K562 (cell line): ENCODE measurements at regions not wholly inside any gene's neighbourhood (a gene's known extent, or its start where the extent isn't known, plus 50 kb on each side); places are given as distances from the start of the nearest gene placed in this dataset.

Experiments
- ATAC-seq: fragments of 200-7000 bp; cut with Tn5 transposase; 3 replicates; pipeline ENCODE4 v1.9.1; 2020; ENCODE audit warnings: moderate library complexity
- BruUV-seq: library from RNA; stranded (reverse); fragments of 400-500 nt; replicated peaks from 2 replicates; lab custom pipeline; 2021; lab: Mats Ljungman, UMichigan
- CTCF ChIA-PET: fragments of 300-600 bp; formaldehyde crosslinking; extraction: SDS; loops from one replicate; lab custom pipeline; 2021; ENCODE audit warnings: low intra/inter-chr PET ratio; lab: Yijun Ruan, JAX
- POLR2A ChIA-PET: fragments of 300-600, 350-650 bp; sonication (Branson Sonifier 250); formaldehyde crosslinking; extraction: SDS; loops from one replicate; lab custom pipeline; 2021; ENCODE audit warnings: antibody characterized with exemption, inconsistent platforms; lab: Yijun Ruan, JAX
- DNase-seq, 4 experiments: peaks; one replicate each; pipeline versions ENCODE4 v3.0.0 to v3.0.0-alpha.2; 2011 to 2018; ENCODE audit warnings: low spot score in 3 of 4, mixed read lengths in 3 of 4; ENCODE audit errors: extremely low read depth in 1 of 4
- FAIRE-seq: peaks from 2 replicates; lab custom pipeline; 2011; peaks lifted over from hg19 to GRCh38; lab: Jason Lieb, UNC
- H2AFZ ChIP-seq: 2 replicates; pipeline ENCODE4 v1.6.0; 2011; ENCODE audit warnings: low read depth, low read length, control low read depth, inconsistent platforms
- H3K27ac ChIP-seq: fragments of 200-600 bp; 3 replicates; pipeline ENCODE4 v1.8.0; 2011; ENCODE audit warnings: low read depth, mild to moderate bottlenecking, control low read depth, inconsistent platforms, low read length, moderate library complexity, mixed read lengths; ENCODE audit errors: extremely low read depth
- H3K27me3 ChIP-seq, 2 experiments: fragments of 300-600 bp in 1 of 2; 2 replicates in 1 of 2; 3 replicates in 1 of 2; pipeline versions ENCODE4 v1.6.0 to v1.8.0; 2011; ENCODE audit warnings: inconsistent platforms in 2 of 2, low read length in 2 of 2, mild to moderate bottlenecking in 1 of 2, mixed read lengths in 1 of 2, moderate library complexity in 1 of 2; ENCODE audit not compliant: control insufficient read depth in 2 of 2, insufficient read depth in 2 of 2
- H3K36me3 ChIP-seq: fragments of 300-600 bp; 3 replicates; pipeline ENCODE4 v1.8.0; 2011; ENCODE audit warnings: mild to moderate bottlenecking, low read length, inconsistent platforms; ENCODE audit not compliant: control insufficient read depth, insufficient read depth
- H3K4me1 ChIP-seq, 2 experiments: fragments of 200-600 bp in 1 of 2; replicated peaks in 1 of 2; 2 replicates in 1 of 2; 3 replicates in 1 of 2; pipeline versions ENCODE4 v1.5.1 to v1.8.0; 2011; ENCODE audit warnings: inconsistent platforms in 2 of 2, low read length in 2 of 2, mild to moderate bottlenecking in 1 of 2, mixed read lengths in 1 of 2, moderate library complexity in 1 of 2; ENCODE audit not compliant: control insufficient read depth in 2 of 2, insufficient read depth in 2 of 2
- H3K4me2 ChIP-seq: 2 replicates; pipeline ENCODE4 v1.6.1; 2011; ENCODE audit warnings: low read length, control low read depth, inconsistent platforms, mixed read lengths; ENCODE audit not compliant: insufficient read depth
- H3K4me3 ChIP-seq: fragments of 200-600 bp; sonication (generic), shearing (Covaris generic); 2 replicates; pipeline ENCODE4 v1.5.1; 2016; ENCODE audit warnings: control low read depth, inconsistent platforms
- H3K79me2 ChIP-seq: fragments of 200-600 bp; 3 replicates; pipeline ENCODE4 v1.8.0; 2011; ENCODE audit warnings: low read length, inconsistent platforms; ENCODE audit not compliant: control insufficient read depth, insufficient read depth
- H3K9ac ChIP-seq, 2 experiments: 2 replicates each; pipeline versions ENCODE4 v1.6.0 to v1.6.1; 2011; ENCODE audit warnings: low read depth in 2 of 2, low read length in 2 of 2, control low read depth in 1 of 2, inconsistent platforms in 1 of 2, mild to moderate bottlenecking in 1 of 2, mixed read lengths in 1 of 2; ENCODE audit not compliant: insufficient read depth in 1 of 2
- H3K9me1 ChIP-seq: one replicate; pipeline ENCODE4 v1.6.0; 2011; ENCODE audit warnings: inconsistent platforms, mild to moderate bottlenecking, low read length, moderate library complexity; ENCODE audit not compliant: control insufficient read depth, insufficient read depth
- H3K9me3 ChIP-seq: replicated peaks from 2 replicates; pipeline ENCODE4 v1.5.1; 2011; ENCODE audit warnings: low read depth, low read length, inconsistent platforms; ENCODE audit not compliant: control insufficient read depth, insufficient read depth
- H4K20me1 ChIP-seq: replicated peaks from 2 replicates; pipeline ENCODE4 v1.6.1; 2011; ENCODE audit warnings: low read length, inconsistent platforms, mixed read lengths; ENCODE audit not compliant: control insufficient read depth, insufficient read depth
- CREB1 ChIP-seq, 2 experiments: sonication (generic) in 1 of 2; formaldehyde crosslinking in 1 of 2; IDR thresholded peaks; 2 replicates each; pipeline versions ENCODE4 v1.6.1 to v1.8.0; 2012 to 2022; ENCODE audit warnings: inconsistent platforms in 1 of 2, mild to moderate bottlenecking in 1 of 2, missing genetic modification reagents in 1 of 2, moderate library complexity in 1 of 2
- GABPA ChIP-seq: fragments of 200-800 bp; sonication (Bioruptor generic); conservative IDR thresholded peaks from 2 replicates; pipeline ENCODE4 v1.6.1; 2016; ENCODE audit warnings: low read depth, missing genetic modification characterization, missing compliant biosample characterization
- KAT2B ChIP-seq: IDR thresholded peaks from one replicate; pipeline ENCODE4 v1.6.1; 2012; ENCODE audit warnings: low read depth, mild to moderate bottlenecking, control low read depth, inconsistent platforms, low read length, moderate library complexity
- NFIC ChIP-seq: fragments of 450-650 bp; IDR thresholded peaks from 2 replicates; pipeline ENCODE4 v1.6.1; 2017; ENCODE audit warnings: mild to moderate bottlenecking, inconsistent platforms
- RNF219 ChIP-seq: fragments of 250-450 bp; sonication (Bioruptor Pico); IDR thresholded peaks from 2 replicates; pipeline ENCODE4 v1.5.0; 2022; ENCODE audit warnings: mild to moderate bottlenecking
- TAF1 ChIP-seq: IDR thresholded peaks from 2 replicates; pipeline ENCODE4 v1.6.1; 2011; ENCODE audit warnings: mild to moderate bottlenecking, low read length, moderate library complexity; ENCODE audit not compliant: insufficient read depth, control insufficient read depth, severe bottlenecking; ENCODE audit errors: extremely low read depth
- ZC3H11A ChIP-seq: IDR thresholded peaks from 2 replicates; pipeline ENCODE4 v1.6.1; 2012; ENCODE audit warnings: low read depth, low read length, improper control_type of control experiment
- ZNF143 ChIP-seq: sonication (generic); formaldehyde crosslinking; IDR thresholded peaks from 2 replicates; pipeline ENCODE4 v1.9.0; 2022; ENCODE audit warnings: mild to moderate bottlenecking, missing genetic modification reagents
- ZNF436 ChIP-seq: fragments of 250-450, 450-650 bp; sonication (Bioruptor Pico); formaldehyde crosslinking; IDR thresholded peaks from 2 replicates; pipeline ENCODE4 v1.7.0; 2020; ENCODE audit warnings: mild to moderate bottlenecking
- ZNF444 ChIP-seq: fragments of 250-450 bp; sonication (Bioruptor Pico); IDR thresholded peaks from 2 replicates; pipeline ENCODE4 v1.4.0; 2020; ENCODE audit warnings: mild to moderate bottlenecking, moderate library complexity
- ZNF592 ChIP-seq: fragments of 450-650 bp; IDR thresholded peaks from 2 replicates; pipeline ENCODE4 v1.6.1; 2017; ENCODE audit warnings: antibody characterized with exemption, mild to moderate bottlenecking
- ZNF644 ChIP-seq: fragments of 200-800 bp; sonication (Bioruptor generic); IDR thresholded peaks from 2 replicates; pipeline ENCODE4 v1.6.1; 2016; ENCODE audit warnings: low read depth, missing genetic modification characterization, missing compliant biosample characterization
- whole genome bisulfite sequencing: fragments of 100-300 bp; shearing (Covaris generic); methylation state at CpG from one replicate; pipeline ENCODE4 v1.1.6; 2016; ENCODE audit warnings: low coverage, mixed read lengths; ENCODE audit not compliant: insufficient coverage; ENCODE audit errors: missing lambda C conversion rate; 5-methylcytosine and 5-hydroxymethylcytosine counted together
- in situ Hi-C: fragments of 300-500 bp; cut with MboI; formaldehyde crosslinking; loops from 4 replicates; pipeline ENCODE4 v1.15.0; 2018; ENCODE audit warnings: inconsistent platforms, mixed read lengths
- intact Hi-C: fragments of 100-400 bp; cut with micrococcal nuclease; formaldehyde crosslinking; loops from 2 replicates; pipeline ENCODE4 v1.14.2; 2022

GRCh38 chr5:126020770-126021169 is 402.4 kb upstream of the GRAMD2B start (continued):
- TF ChIP-seq ZNF592: no peak

- Histone ChIP-seq H3K4me1 (no peaks in the 10 kb centered on the region), H2AFZ (no peak overlapping the region), H3K9me1 (no peaks in the 10 kb centered on the region)
- in situ Hi-C loops: no loop called here
- BruUV-seq: no TSS peak
- TF ChIP-seq KAT2B: no peak
- TF ChIP-seq RNF219: no peak
- TF ChIP-seq TAF1: no peak
- TF ChIP-seq ZNF444: no peak
- TF ChIP-seq CREB1 (IDR thresholded peaks at IDR 0.05): no peak
- TF ChIP-seq CREB1 (CRISPR knock-in tag; IDR thresholded peaks at IDR 0.05): no peak
- TF ChIP-seq GABPA (tag): no peak
- TF ChIP-seq ZNF644 (tag): no peak
- TF ChIP-seq ZNF436: no peak
- TF ChIP-seq ZC3H11A: no peak
- no peak for TF ChIP-seq NFIC
- no peak for TF ChIP-seq ZNF143 (CRISPR knock-in tag)
- TF ChIP-seq, all 486 proteins: peak for 0
- no peak for FAIRE-seq
- ChIA-PET POLR2A (no interaction called here), CTCF (no interaction called here)
- Histone ChIP-seq H3K4me2 (no peak overlapping the region), H4K20me1 (no peaks in the 10 kb centered on the region), H3K4me3 (no peak overlapping the region), H3K27me3 (no peaks in the 10 kb centered on the region), H3K36me3 (no peaks in the 10 kb centered on the region), H3K9me3 (no peaks in the 10 kb centered on the region; the same call in 1 of the 2 replicates), H3K27ac (no peak overlapping the region), H3K79me2 (no peaks in the 10 kb centered on the region), H3K9ac (no peak overlapping the region)
- ATAC-seq: no peak
- intact Hi-C loops: no loop called here
- WGBS: 0% methylated on average over 2 of the region's 2 CpGs
- DNase-seq: no peak
These were observed 399.2 kb upstream of the GRAMD2B start for GRCh38 chr5:126023994-126024441.
